ENCODE measurements at regions not wholly inside any gene's neighbourhood (a gene's known extent, or its start where the extent isn't known, plus 50 kb on each side); places are given as distances from the start of the nearest gene placed in this dataset.

DNA sequence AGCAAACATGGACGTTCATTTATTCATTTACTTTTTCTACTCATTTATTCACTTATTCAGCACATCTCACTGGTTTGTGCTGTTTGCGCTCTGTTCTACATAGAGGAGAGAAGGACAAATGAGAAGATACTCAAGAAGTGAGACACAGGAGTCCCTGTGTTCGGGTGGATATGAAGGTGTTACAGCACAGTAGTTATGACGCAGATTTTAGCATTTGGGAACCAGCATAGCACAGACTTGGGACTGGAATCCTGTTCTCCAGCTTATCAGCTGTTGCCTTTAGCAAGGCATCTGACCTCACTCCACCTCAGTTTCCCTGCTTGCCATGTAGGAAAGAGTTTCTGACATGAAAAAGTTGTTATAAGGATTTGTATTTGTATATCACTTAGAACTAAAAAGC, 430.1 kb downstream of the MAFB start:
- DNase-seq (ENCODE audit: low spot score), result no peak
- TF ChIP-seq CTCF (IDR thresholded peaks at IDR 0.05), result no peak

DNA sequence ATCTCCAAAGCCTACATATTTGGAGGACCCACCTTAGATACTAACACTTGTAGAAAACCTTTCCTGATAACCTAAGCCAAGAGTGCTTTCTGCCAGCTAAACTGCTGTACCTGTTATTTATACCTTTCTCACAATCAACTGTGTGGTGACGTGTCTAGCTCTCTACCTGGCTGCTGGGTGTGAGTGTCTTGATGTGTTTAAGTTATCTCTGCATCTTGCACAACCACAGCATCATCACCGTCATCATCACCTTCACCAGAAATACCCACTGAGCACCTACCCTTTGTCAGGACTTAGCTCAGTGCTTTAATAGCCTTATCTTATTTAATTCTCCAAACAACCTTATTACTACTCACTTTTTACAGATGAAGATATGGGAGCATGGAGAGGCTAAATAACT, 431.3 kb downstream of the MAFB start:
- TF ChIP-seq CTCF (IDR thresholded peaks at IDR 0.05), result no peak
- DNase-seq (ENCODE audit: low spot score), result no peak

More for the DNA sequence above, 430.1 kb downstream of the MAFB start:
- no peak for ATAC-seq (ENCODE audit: low FRiP score)

GRCh38 chr20:40255365-40255764, 433.7 kb downstream of the MAFB start:
- no peak for DNase-seq (ENCODE audit: low spot score)
- no peak for TF ChIP-seq CTCF (IDR thresholded peaks at IDR 0.05)
- no peak for ATAC-seq (ENCODE audit: low FRiP score)

More for the DNA sequence above, 431.3 kb downstream of the MAFB start:
- no peak for ATAC-seq (ENCODE audit: low FRiP score)

GRCh38 chr20:40254023-40254772, 434.8 kb downstream of the MAFB start:
- ATAC-seq (ENCODE audit: low FRiP score), result no peak
- DNase-seq (ENCODE audit: low spot score), result no peak
- TF ChIP-seq CTCF (IDR thresholded peaks at IDR 0.05), result no peak

- no peak for TF ChIP-seq CTCF (IDR thresholded peaks at IDR 0.05)
- no peak for ATAC-seq (ENCODE audit: low FRiP score)
- no peak for DNase-seq (ENCODE audit: low spot score)
These were observed 437.6 kb downstream of the MAFB start for GRCh38 chr20:40251284-40251932.

GRCh38 chr20:40249805-40250204, 439.2 kb downstream of the MAFB start:
- DNase-seq (ENCODE audit: low spot score) (no peak), ATAC-seq (ENCODE audit: low FRiP score) (no peak)
- no peak for TF ChIP-seq CTCF (IDR thresholded peaks at IDR 0.05)

DNA sequence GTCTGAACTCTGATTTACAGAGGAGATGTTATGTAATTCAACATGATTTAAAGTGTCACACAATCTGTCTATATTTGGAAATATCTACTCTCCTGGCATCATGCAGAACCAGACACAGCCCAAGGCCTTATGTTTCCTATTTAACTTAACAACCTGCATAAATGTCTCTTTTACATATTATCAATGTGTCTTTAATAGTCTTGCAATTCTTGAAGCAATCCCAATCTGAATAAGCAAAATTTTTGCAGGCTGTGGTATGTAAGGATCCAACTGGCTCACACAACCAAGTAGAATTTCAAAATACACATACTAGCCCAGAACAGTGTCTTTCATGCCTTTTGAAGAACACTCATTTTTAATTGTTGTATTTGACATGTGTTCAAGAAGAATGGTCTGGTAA, 443.2 kb downstream of the MAFB start:
- DNase-seq (ENCODE audit: low spot score), result no peak
- TF ChIP-seq CTCF (IDR thresholded peaks at IDR 0.05), result no peak
- no peak for ATAC-seq (ENCODE audit: low FRiP score)

All from omental fat pad (tissue), 3 donors.